HEK293 (cell line): ENCODE measurements at regions not wholly inside any gene's neighbourhood (a gene's known extent, or its start where the extent isn't known, plus 50 kb on each side); places are given as distances from the start of the nearest gene placed in this dataset.

Source experiments
- KLF9 ChIP-seq: fragments of 450-650 bp; formaldehyde crosslinking; IDR thresholded peaks from 2 replicates; pipeline ENCODE4 v1.5.1; 2016; ENCODE audit warnings: missing biosample characterization, missing genetic modification characterization, low read depth
- TF ChIP-seq, protein P1 (sequence below): fragments of 450-650 bp; formaldehyde crosslinking; IDR thresholded peaks from 2 replicates; pipeline ENCODE4 v1.5.1; 2016; ENCODE audit warnings: missing biosample characterization, missing genetic modification characterization, low read depth

DNA sequence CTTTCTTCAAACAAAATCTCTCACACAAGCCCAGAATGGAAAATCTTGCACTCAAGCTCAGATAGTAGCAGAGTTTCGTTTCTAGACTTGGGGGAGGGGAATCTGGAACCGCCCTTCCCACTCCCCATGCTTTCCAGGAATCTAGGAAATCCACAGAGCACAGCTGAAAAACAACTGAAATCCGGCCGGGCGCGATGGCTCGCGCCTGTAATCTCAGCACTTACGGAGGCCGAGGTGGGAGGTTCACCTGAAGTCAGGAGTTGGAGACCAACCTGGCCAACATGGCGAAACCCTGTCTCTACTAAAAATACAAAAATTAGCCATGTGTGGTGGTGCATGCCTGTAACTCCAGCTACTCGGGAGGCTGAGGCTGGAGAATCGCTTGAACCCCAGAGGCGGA, 127.3 kb upstream of the SLC34A2 start:
- TF ChIP-seq, protein P1, sequence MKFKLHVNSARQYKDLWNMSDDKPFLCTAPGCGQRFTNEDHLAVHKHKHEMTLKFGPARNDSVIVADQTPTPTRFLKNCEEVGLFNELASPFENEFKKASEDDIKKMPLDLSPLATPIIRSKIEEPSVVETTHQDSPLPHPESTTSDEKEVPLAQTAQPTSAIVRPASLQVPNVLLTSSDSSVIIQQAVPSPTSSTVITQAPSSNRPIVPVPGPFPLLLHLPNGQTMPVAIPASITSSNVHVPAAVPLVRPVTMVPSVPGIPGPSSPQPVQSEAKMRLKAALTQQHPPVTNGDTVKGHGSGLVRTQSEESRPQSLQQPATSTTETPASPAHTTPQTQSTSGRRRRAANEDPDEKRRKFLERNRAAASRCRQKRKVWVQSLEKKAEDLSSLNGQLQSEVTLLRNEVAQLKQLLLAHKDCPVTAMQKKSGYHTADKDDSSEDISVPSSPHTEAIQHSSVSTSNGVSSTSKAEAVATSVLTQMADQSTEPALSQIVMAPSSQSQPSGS (tag by site-specific recombination) = no peak
- no peak for TF ChIP-seq KLF9 (tag by site-specific recombination)
